Naive thymus-derived CD4-positive, alpha-beta T cell (primary cell): ENCODE measurements at regions not wholly inside any gene's neighbourhood (a gene's known extent, or its start where the extent isn't known, plus 50 kb on each side); places are given as distances from the start of the nearest gene placed in this dataset.
A peak's percentile ranks its signal among the peaks of the same experiment; 100 is the strongest.

Experiments
- ATAC-seq: fragments of 150-1000 bp; cut with Tn5 transposase; 2 replicates; pipeline ENCODE4 v1.10.0; 2021; ENCODE audit warnings: mild to moderate bottlenecking, moderate library complexity
- CTCF ChIA-PET: fragments of 350-600 bp; sonication (Branson Sonifier 250); formaldehyde crosslinking; loops from one replicate; lab custom pipeline; 2021; ENCODE audit warnings: antibody characterized with exemption; lab: Charles Lee
- POLR2A ChIA-PET: fragments of 350-600 bp; sonication (Branson Sonifier 250); formaldehyde crosslinking; loops from one replicate; lab custom pipeline; 2021; ENCODE audit warnings: antibody characterized with exemption, inconsistent platforms; lab: Charles Lee
- DNase-seq, 9 donors: peaks; one replicate each; pipeline versions ENCODE4 v3.0.0 to v3.0.0-alpha.2; 2020 to 2022; ENCODE audit warnings: mixed read lengths in 1 of 9
- H3K27ac ChIP-seq: one replicate; pipeline ENCODE4 v1.7.0; 2013; ENCODE audit warnings: mild to moderate bottlenecking, low read depth, low read length, moderate library complexity
- H3K27me3 ChIP-seq, 2 donors: one replicate each; pipeline ENCODE4 v1.7.0; 2013; ENCODE audit warnings: low read length in 2 of 2, mild to moderate bottlenecking in 2 of 2, moderate library complexity in 2 of 2; ENCODE audit not compliant: control insufficient read depth in 2 of 2, insufficient read depth in 2 of 2
- H3K36me3 ChIP-seq, 3 experiments: 1 replicate in 2 of 3; 2 replicates in 1 of 3; pipeline ENCODE4 v1.7.0; 2013; ENCODE audit warnings: low read length in 3 of 3, mild to moderate bottlenecking in 3 of 3, moderate library complexity in 1 of 3; ENCODE audit not compliant: insufficient read depth in 3 of 3, control insufficient read depth in 2 of 3
- H3K4me1 ChIP-seq, 2 donors: one replicate each; pipeline ENCODE4 v1.7.0; 2013; ENCODE audit warnings: low read length in 2 of 2, mild to moderate bottlenecking in 2 of 2, moderate library complexity in 1 of 2; ENCODE audit not compliant: control insufficient read depth in 2 of 2, insufficient read depth in 2 of 2
- H3K4me3 ChIP-seq: 2 replicates; pipeline ENCODE4 v1.7.0; 2013; ENCODE audit warnings: mild to moderate bottlenecking, low read length
- H3K9me3 ChIP-seq, 3 experiments: 1 replicate in 2 of 3; 2 replicates in 1 of 3; pipeline ENCODE4 v1.7.0; 2013; ENCODE audit warnings: low read length in 3 of 3; ENCODE audit not compliant: control insufficient read depth in 2 of 3
- H3K27ac Mint-ChIP-seq, 9 donors: one replicate each; pipeline ENCODE4 v1.8.0; 2020 to 2022; ENCODE audit warnings: mixed read lengths in 9 of 9, mild to moderate bottlenecking in 8 of 9, moderate library complexity in 5 of 9, inconsistent platforms in 2 of 9
- H3K27me3 Mint-ChIP-seq, 5 donors: one replicate each; pipeline ENCODE4 v1.8.0; 2021 to 2022; ENCODE audit warnings: mixed read lengths in 5 of 5, mild to moderate bottlenecking in 1 of 5
- H3K36me3 Mint-ChIP-seq, 5 donors: one replicate each; pipeline ENCODE4 v1.8.0; 2020 to 2022; ENCODE audit warnings: mixed read lengths in 5 of 5, mild to moderate bottlenecking in 3 of 5, inconsistent platforms in 1 of 5
- H3K4me1 Mint-ChIP-seq, 7 donors: one replicate each; pipeline ENCODE4 v1.8.0; 2020 to 2022; ENCODE audit warnings: mixed read lengths in 7 of 7, mild to moderate bottlenecking in 3 of 7, inconsistent platforms in 1 of 7
- H3K4me3 Mint-ChIP-seq, 10 donors: one replicate each; pipeline ENCODE4 v1.8.0; 2020 to 2022; ENCODE audit warnings: mild to moderate bottlenecking in 10 of 10, mixed read lengths in 10 of 10, moderate library complexity in 6 of 10, inconsistent platforms in 2 of 10
- H3K9me3 Mint-ChIP-seq, 11 donors: one replicate each; pipeline ENCODE4 v1.8.0; 2020 to 2022; ENCODE audit warnings: mixed read lengths in 11 of 11, mild to moderate bottlenecking in 4 of 11, inconsistent platforms in 1 of 11, moderate library complexity in 1 of 11
- intact Hi-C, 2 donors: fragments of 100-400 bp; cut with micrococcal nuclease; formaldehyde crosslinking; loops; one replicate each; pipeline ENCODE4 v1.15.1; 2023

- Mint-ChIP-seq H3K36me3 (peaks cover 4 to 28% (median 15%) of the 10 kb centered on the region in 5 donors), H3K9me3 (peaks cover 12 to 38% (median 18%) of the 10 kb centered on the region in 11 donors), H3K4me3 (no peak overlapping the region), H3K27ac (no peak overlapping the region), H3K27me3 (no peaks in the 10 kb centered on the region), H3K4me1 (peaks cover 0 to 2% (median 0%) of the 10 kb centered on the region in 7 donors)
- intact Hi-C loops = no loop called here
- no peaks in the 10 kb centered on the region for H3K4me1 ChIP-seq
- H3K27ac ChIP-seq = no peak overlapping the region
- peaks cover 0 to 12% (median 0%) of the 10 kb centered on the region in 3 experiments for H3K9me3 ChIP-seq
- ChIA-PET POLR2A (no interaction called here), CTCF (no interaction called here)
- H3K27me3 ChIP-seq = no peaks in the 10 kb centered on the region
- H3K4me3 ChIP-seq = no peak overlapping the region
- DNase-seq (no peak), ATAC-seq (no peak)
- H3K36me3 ChIP-seq = no peaks in the 10 kb centered on the region
Observed at GRCh38 chr3:105970283-105970682, 101.5 kb upstream of the CBLB start.

GRCh38 chr3:105972069-105972468, 103.3 kb upstream of the CBLB start:
- H3K27ac Mint-ChIP-seq = peak overlapping the region in 1 of 9 donors; percentile 64
- ATAC-seq (no peak), DNase-seq (no peak)
- ChIA-PET POLR2A (interaction anchor here (0.7 kb wide), 1 partner anchor 417 kb away, joined by 3 read pairs; no protein-coding TSS in a partner anchor), CTCF (no interaction called here)
- Histone ChIP-seq H3K4me3 (no peak overlapping the region), H3K27ac (no peak overlapping the region), H3K36me3 (no peaks in the 10 kb centered on the region), H3K9me3 (peaks cover 0 to 12% (median 0%) of the 10 kb centered on the region in 3 experiments), H3K27me3 (no peaks in the 10 kb centered on the region), H3K4me1 (no peaks in the 10 kb centered on the region)
- peaks cover 4 to 28% (median 15%) of the 10 kb centered on the region in 5 donors for H3K36me3 Mint-ChIP-seq
- H3K9me3 Mint-ChIP-seq = peaks cover 12 to 32% (median 18%) of the 10 kb centered on the region in 11 donors
- H3K27me3 Mint-ChIP-seq = no peaks in the 10 kb centered on the region
- H3K4me1 Mint-ChIP-seq = peaks cover 0 to 4% (median 0%) of the 10 kb centered on the region in 7 donors
- intact Hi-C loops = no loop called here
- H3K4me3 Mint-ChIP-seq = no peak overlapping the region

GRCh38 chr3:105974381-105974780, 105.6 kb upstream of the CBLB start:
- Mint-ChIP-seq H3K9me3 (peaks cover 12 to 26% (median 18%) of the 10 kb centered on the region in 11 donors), H3K27ac (no peak overlapping the region), H3K27me3 (no peaks in the 10 kb centered on the region), H3K4me1 (peaks cover 0 to 4% (median 0%) of the 10 kb centered on the region in 7 donors), H3K4me3 (no peak overlapping the region), H3K36me3 (peaks cover 4 to 30% (median 15%) of the 10 kb centered on the region in 5 donors)
- no peaks in the 10 kb centered on the region for H3K27me3 ChIP-seq
- H3K27ac ChIP-seq = no peak overlapping the region
- intact Hi-C loops = no loop called here
- ChIA-PET POLR2A (no interaction called here), CTCF (no interaction called here)
- ATAC-seq = no peak
- H3K4me1 ChIP-seq = no peaks in the 10 kb centered on the region
- peaks cover 0 to 12% (median 0%) of the 10 kb centered on the region in 3 experiments for H3K9me3 ChIP-seq
- H3K4me3 ChIP-seq = no peak overlapping the region
- DNase-seq = no peak
- no peaks in the 10 kb centered on the region for H3K36me3 ChIP-seq

GRCh38 chr3:105976196-105976595, 107.4 kb upstream of the CBLB start:
- H3K36me3 ChIP-seq = no peaks in the 10 kb centered on the region
- H3K27ac ChIP-seq = no peak overlapping the region
- H3K4me3 ChIP-seq = no peak overlapping the region
- no peaks in the 10 kb centered on the region for H3K27me3 ChIP-seq
- intact Hi-C loops = no loop called here
- Mint-ChIP-seq H3K4me3 (no peak overlapping the region), H3K27ac (peak overlapping the region in 1 of 9 donors; percentile 26), H3K27me3 (no peaks in the 10 kb centered on the region), H3K36me3 (peaks cover 4 to 20% (median 12%) of the 10 kb centered on the region in 5 donors), H3K4me1 (peaks cover 0 to 4% (median 0%) of the 10 kb centered on the region in 7 donors), H3K9me3 (peaks cover 9 to 15% (median 12%) of the 10 kb centered on the region in 11 donors)
- ChIA-PET POLR2A (no interaction called here), CTCF (no interaction called here)
- H3K9me3 ChIP-seq = peaks cover 0 to 12% (median 0%) of the 10 kb centered on the region in 3 experiments
- no peaks in the 10 kb centered on the region for H3K4me1 ChIP-seq
- no peak for DNase-seq
- no peak for ATAC-seq

GRCh38 chr3:105979961-105980360, 111.1 kb upstream of the CBLB start:
- CTCF ChIA-PET = no interaction called here
- intact Hi-C loops = no loop called here
- DNase-seq = no peak
- Mint-ChIP-seq H3K9me3 (peaks cover 0 to 14% (median 0%) of the 10 kb centered on the region in 11 donors), H3K36me3 (peaks cover 0 to 15% (median 0%) of the 10 kb centered on the region in 5 donors), H3K27me3 (no peaks in the 10 kb centered on the region), H3K4me1 (peaks cover 4 to 10% (median 8%) of the 10 kb centered on the region in 7 donors), H3K27ac (no peak overlapping the region), H3K4me3 (no peak overlapping the region)
- H3K4me3 ChIP-seq = no peak overlapping the region
- POLR2A ChIA-PET = no interaction called here
- no peaks in the 10 kb centered on the region for H3K27me3 ChIP-seq
- H3K27ac ChIP-seq = no peak overlapping the region
- no peaks in the 10 kb centered on the region for H3K36me3 ChIP-seq
- H3K4me1 ChIP-seq = peaks cover 5 to 8% of the 10 kb centered on the region in 2 donors
- no peaks in the 10 kb centered on the region for H3K9me3 ChIP-seq
- no peak for ATAC-seq

DNA sequence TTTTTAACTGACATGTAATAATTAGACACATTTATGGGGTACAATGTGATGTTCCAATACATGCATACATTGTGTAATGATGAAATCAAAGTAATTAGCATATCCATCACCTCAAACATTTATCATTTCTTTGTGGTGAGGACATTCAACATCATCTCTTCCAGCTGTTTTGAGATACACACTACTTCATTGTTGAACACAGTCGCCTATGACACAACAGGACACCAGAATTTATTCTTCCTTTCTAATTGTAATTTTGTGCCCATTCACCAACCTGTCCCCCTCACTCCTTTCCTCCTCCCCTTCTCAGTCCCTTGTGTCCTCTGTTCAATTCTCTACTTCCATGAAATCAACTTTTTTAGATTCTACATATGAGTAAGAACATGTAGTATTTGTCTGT, 113.4 kb upstream of the CBLB start:
- ATAC-seq = no peak
- peaks cover 0 to 20% (median 0%) of the 10 kb centered on the region in 5 donors for H3K36me3 Mint-ChIP-seq
- H3K9me3 Mint-ChIP-seq = peaks cover 0 to 14% (median 0%) of the 10 kb centered on the region in 11 donors
- ChIA-PET POLR2A (no interaction called here), CTCF (no interaction called here)
- H3K27ac Mint-ChIP-seq = peak overlapping the region in 1 of 9 donors; percentile 45
- no peaks in the 10 kb centered on the region for H3K27me3 Mint-ChIP-seq
- Histone ChIP-seq H3K4me1 (peaks cover 8 to 12% of the 10 kb centered on the region in 2 donors), H3K9me3 (no peaks in the 10 kb centered on the region), H3K27me3 (no peaks in the 10 kb centered on the region), H3K36me3 (no peaks in the 10 kb centered on the region), H3K27ac (no peak overlapping the region), H3K4me3 (no peak overlapping the region)
- no peak for DNase-seq
- H3K4me1 Mint-ChIP-seq = peaks cover 7 to 21% (median 19%) of the 10 kb centered on the region in 7 donors
- H3K4me3 Mint-ChIP-seq = no peak overlapping the region
- intact Hi-C loops = no loop called here

DNA sequence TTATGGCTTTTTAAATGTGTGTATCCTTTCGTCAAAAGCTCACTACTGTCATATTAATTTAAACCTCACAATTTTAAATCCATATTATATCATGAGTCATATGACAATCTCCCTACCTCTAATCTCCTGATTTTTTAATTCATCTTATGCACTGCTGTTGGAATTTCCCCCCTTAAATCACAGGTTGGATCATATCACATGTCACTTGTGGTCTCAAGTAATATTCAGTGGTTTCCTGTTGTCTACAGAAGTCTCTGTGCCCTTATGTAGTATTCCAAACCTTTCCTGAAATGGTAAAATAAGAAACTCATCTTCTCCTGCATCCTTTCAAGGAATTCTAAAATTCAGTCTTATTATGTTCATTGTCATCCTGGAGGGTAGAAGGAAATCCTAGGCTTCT, 116.0 kb upstream of the CBLB start:
- peaks cover 0 to 29% (median 6%) of the 10 kb centered on the region in 11 donors for H3K9me3 Mint-ChIP-seq
- intact Hi-C loops = loop anchor here in 1 of 2 donors (5.0 kb wide), 1 partner anchor 192 kb away; no protein-coding TSS in a partner anchor

More for the DNA sequence above, 116.0 kb upstream of the CBLB start:
- H3K27ac Mint-ChIP-seq = no peak overlapping the region
- Histone ChIP-seq H3K4me3 (peak overlapping the region; percentile 11), H3K36me3 (no peaks in the 10 kb centered on the region), H3K4me1 (peaks cover 8 to 12% of the 10 kb centered on the region in 2 donors), H3K27me3 (no peaks in the 10 kb centered on the region), H3K27ac (no peak overlapping the region), H3K9me3 (no peaks in the 10 kb centered on the region)
- ATAC-seq = no peak
- CTCF ChIA-PET = no interaction called here
- peaks cover 0 to 35% (median 5%) of the 10 kb centered on the region in 5 donors for H3K36me3 Mint-ChIP-seq
- DNase-seq = no peak
- POLR2A ChIA-PET = no interaction called here
- H3K27me3 Mint-ChIP-seq = no peaks in the 10 kb centered on the region
- H3K4me1 Mint-ChIP-seq = peaks cover 24 to 41% (median 38%) of the 10 kb centered on the region in 7 donors
- peak overlapping the region in 3 of 10 donors; percentile 10 to 53 (median 17) for H3K4me3 Mint-ChIP-seq
